Calu3 (cell line): ENCODE measurements at regions not wholly inside any gene's neighbourhood (a gene's known extent, or its start where the extent isn't known, plus 50 kb on each side); places are given as distances from the start of the nearest gene placed in this dataset.

Experiments used
- BruUV-seq: library from RNA; stranded (reverse); fragments of 400-500 nt; replicated peaks from 2 replicates; lab custom pipeline; 2021; lab: Mats Ljungman, UMichigan
- CTCF ChIA-PET: fragments of 300-600 bp; sonication (Branson Sonifier 250); formaldehyde crosslinking; loops from one replicate; lab custom pipeline; 2022; ENCODE audit warnings: antibody characterized with exemption; lab: Charles Lee
- DNase-seq: peaks from one replicate; pipeline ENCODE4 v3.0.0; 2022
- H3K27ac Mint-ChIP-seq: one replicate; pipeline ENCODE4 v1.8.0; 2022; ENCODE audit warnings: mixed read lengths; ENCODE audit not compliant: unreplicated experiment
- H3K27me3 Mint-ChIP-seq: one replicate; pipeline ENCODE4 v1.8.0; 2022; ENCODE audit warnings: mixed read lengths; ENCODE audit not compliant: unreplicated experiment
- H3K36me3 Mint-ChIP-seq: one replicate; pipeline ENCODE4 v1.8.0; 2022; ENCODE audit warnings: mild to moderate bottlenecking, moderate library complexity, mixed read lengths; ENCODE audit not compliant: insufficient read depth, unreplicated experiment
- H3K4me1 Mint-ChIP-seq: one replicate; pipeline ENCODE4 v1.8.0; 2022; ENCODE audit warnings: mild to moderate bottlenecking, low read depth, mixed read lengths; ENCODE audit not compliant: unreplicated experiment
- H3K4me3 Mint-ChIP-seq: one replicate; pipeline ENCODE4 v1.8.0; 2022; ENCODE audit warnings: mild to moderate bottlenecking, low read depth, moderate library complexity, mixed read lengths; ENCODE audit not compliant: unreplicated experiment
- H3K9me3 Mint-ChIP-seq: one replicate; pipeline ENCODE4 v1.8.0; 2022; ENCODE audit warnings: low read depth, mixed read lengths; ENCODE audit not compliant: unreplicated experiment
- CTCF ChIP-seq: fragments of 200-600 bp; IDR thresholded peaks from one replicate; pipeline ENCODE4 v1.8.0; 2022; ENCODE audit warnings: antibody characterized with exemption; ENCODE audit not compliant: unreplicated experiment
- intact Hi-C: fragments of 100-400 bp; cut with micrococcal nuclease; formaldehyde crosslinking; loops from one replicate; pipeline ENCODE4 v1.10.0; 2022; ENCODE audit not compliant: unreplicated experiment

- H3K36me3 Mint-ChIP-seq, result no peaks in the 10 kb centered on the region
- peaks cover 18% of the 10 kb centered on the region for H3K27me3 Mint-ChIP-seq
- TF ChIP-seq CTCF, result no peak
- H3K4me1 Mint-ChIP-seq, result no peaks in the 10 kb centered on the region
- BruUV-seq, result no TSS peak
- H3K27ac Mint-ChIP-seq, result no peak overlapping the region
- intact Hi-C loops, result no loop called here
- peaks cover 2% of the 10 kb centered on the region for H3K9me3 Mint-ChIP-seq
- CTCF ChIA-PET, result interaction anchor here (0.8 kb wide), 1 partner anchor 100 kb away, joined by 3 read pairs; the partner anchor contains the start of gene MBOAT1
- H3K4me3 Mint-ChIP-seq, result no peak overlapping the region
- no peak for DNase-seq
Measured at GRCh38 chr6:20312606-20313005, 89.1 kb upstream of the E2F3 start.

- Mint-ChIP-seq H3K4me3 (no peak overlapping the region), H3K27me3 (peaks cover 18% of the 10 kb centered on the region), H3K36me3 (no peaks in the 10 kb centered on the region), H3K27ac (no peak overlapping the region), H3K4me1 (no peaks in the 10 kb centered on the region), H3K9me3 (peaks cover 2% of the 10 kb centered on the region)
- TF ChIP-seq CTCF, result no peak
- intact Hi-C loops, result no loop called here
- CTCF ChIA-PET, result no interaction called here
- BruUV-seq, result no TSS peak
- DNase-seq, result no peak
Measured at GRCh38 chr6:20313051-20313450, 88.6 kb upstream of the E2F3 start.

GRCh38 chr6:20313960-20314530, 87.6 kb upstream of the E2F3 start:
- intact Hi-C loops, result no loop called here
- Mint-ChIP-seq H3K36me3 (no peaks in the 10 kb centered on the region), H3K4me3 (no peak overlapping the region), H3K27me3 (peaks cover 18% of the 10 kb centered on the region), H3K9me3 (peaks cover 2% of the 10 kb centered on the region), H3K4me1 (no peaks in the 10 kb centered on the region), H3K27ac (no peak overlapping the region)
- TF ChIP-seq CTCF, result no peak
- CTCF ChIA-PET, result interaction anchor here (0.5 to 1.1 kb wide), 2 partner anchors 90 to 1221 kb away, joined by 6 read pairs; no protein-coding TSS in a partner anchor
- BruUV-seq, result no TSS peak
- no peak for DNase-seq

GRCh38 chr6:20314866-20315845, 86.5 kb upstream of the E2F3 start:
- intact Hi-C loops, result no loop called here
- BruUV-seq, result no TSS peak
- CTCF ChIA-PET, result interaction anchor here (1.1 kb wide), 1 partner anchor 89 kb away, joined by 6 read pairs; no protein-coding TSS in a partner anchor
- peaks cover 18% of the 10 kb centered on the region for H3K27me3 Mint-ChIP-seq
- H3K27ac Mint-ChIP-seq, result no peak overlapping the region
- no peak for DNase-seq
- H3K9me3 Mint-ChIP-seq, result peaks cover 2% of the 10 kb centered on the region
- no peaks in the 10 kb centered on the region for H3K36me3 Mint-ChIP-seq
- H3K4me3 Mint-ChIP-seq, result no peak overlapping the region
- no peaks in the 10 kb centered on the region for H3K4me1 Mint-ChIP-seq
- no peak for TF ChIP-seq CTCF
